HUES6 (cell line): ENCODE measurements at regions not wholly inside any gene's neighbourhood (a gene's known extent, or its start where the extent isn't known, plus 50 kb on each side); places are given as distances from the start of the nearest gene placed in this dataset.
"Not testable (repeated sequence)": the region's sequence is repeated elsewhere in the genome, so short reads cannot be mapped to it uniquely, and the experiment has no call there.

ENCODE experiments used
- H3K27ac ChIP-seq: 2 replicates; pipeline ENCODE4 v1.7.0; 2013; ENCODE audit warnings: low read depth, mild to moderate bottlenecking, low read length, inconsistent platforms
- H3K27me3 ChIP-seq: 2 replicates; pipeline ENCODE4 v1.6.1; 2013; ENCODE audit warnings: low read length; ENCODE audit not compliant: control insufficient read depth, insufficient read depth
- H3K36me3 ChIP-seq: 2 replicates; pipeline ENCODE4 v1.6.1; 2013; ENCODE audit warnings: low read length; ENCODE audit not compliant: control insufficient read depth, insufficient read depth
- H3K4me1 ChIP-seq: 2 replicates; pipeline ENCODE4 v1.6.1; 2013; ENCODE audit warnings: low read length; ENCODE audit not compliant: control insufficient read depth, insufficient read depth
- H3K4me3 ChIP-seq: 2 replicates; pipeline ENCODE4 v1.5.1; 2013; ENCODE audit warnings: low read depth, low read length
- H3K9ac ChIP-seq: one replicate; pipeline ENCODE4 v1.6.1; 2013; ENCODE audit warnings: mild to moderate bottlenecking, low read length
- H3K9me3 ChIP-seq: 2 replicates; pipeline ENCODE4 v1.6.1; 2013; ENCODE audit warnings: low read depth, low read length; ENCODE audit not compliant: control insufficient read depth, insufficient read depth

DNA sequence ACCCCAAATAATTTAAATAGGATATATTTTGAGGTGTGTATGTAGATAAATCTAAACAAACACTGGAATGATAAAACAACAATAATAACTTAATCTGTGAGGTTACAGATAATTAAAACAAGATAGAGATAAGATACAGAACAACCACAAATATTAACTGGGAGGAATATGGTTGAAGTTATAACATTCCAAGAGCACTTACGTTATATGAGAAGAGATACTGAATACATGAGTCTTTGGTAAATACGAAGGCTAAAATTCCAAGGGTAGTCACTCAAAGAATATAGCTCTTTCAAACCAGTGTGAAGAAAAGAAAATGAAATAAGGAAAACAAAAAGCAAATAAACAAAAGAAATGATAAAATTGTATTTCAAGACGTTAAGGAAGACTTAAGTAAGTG lies 76.0 kb upstream of the MYO3A start:
- Histone ChIP-seq H3K4me3 (no peak overlapping the region), H3K9me3 (no peaks in the 10 kb centered on the region), H3K36me3 (no peaks in the 10 kb centered on the region), H3K9ac (no peak overlapping the region), H3K27me3 (no peaks in the 10 kb centered on the region), H3K4me1 (no peaks in the 10 kb centered on the region), H3K27ac (no peak overlapping the region)

- H3K4me3 ChIP-seq, result no peak overlapping the region
- no peaks in the 10 kb centered on the region for H3K36me3 ChIP-seq
- no peak overlapping the region for H3K27ac ChIP-seq
- H3K4me1 ChIP-seq, result no peaks in the 10 kb centered on the region
- no peaks in the 10 kb centered on the region for H3K27me3 ChIP-seq
- peaks cover 16% of the 10 kb centered on the region for H3K9me3 ChIP-seq
- no peak overlapping the region for H3K9ac ChIP-seq
These were observed 68.8 kb upstream of the MYO3A start for GRCh38 chr10:25865267-25865666.

DNA sequence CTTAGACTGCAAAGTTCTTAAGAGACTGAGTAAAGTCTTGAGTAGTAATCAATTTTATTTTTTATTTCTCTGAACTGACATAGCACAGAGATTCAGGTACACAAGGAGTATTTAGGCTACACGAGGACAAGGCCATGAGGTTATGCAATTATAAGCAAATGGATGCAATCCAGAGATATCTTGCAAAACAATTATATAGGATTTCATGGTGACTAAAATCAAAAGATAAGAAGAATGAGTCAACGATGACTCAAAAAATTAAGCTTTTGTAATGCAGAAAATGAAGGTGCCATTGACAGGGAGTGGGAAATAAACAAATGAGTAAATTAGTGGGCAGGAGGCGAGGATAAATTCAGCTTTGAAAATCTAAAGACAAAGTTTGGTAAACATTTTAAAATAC lies 66.7 kb upstream of the MYO3A start:
- H3K27me3 ChIP-seq, result no peaks in the 10 kb centered on the region
- no peak overlapping the region for H3K9ac ChIP-seq
- no peak overlapping the region for H3K4me3 ChIP-seq
- H3K9me3 ChIP-seq, result peaks cover 24% of the 10 kb centered on the region
- H3K27ac ChIP-seq, result no peak overlapping the region
- H3K36me3 ChIP-seq, result no peaks in the 10 kb centered on the region
- no peaks in the 10 kb centered on the region for H3K4me1 ChIP-seq

- Histone ChIP-seq H3K36me3 (no peaks in the 10 kb centered on the region), H3K4me1 (no peaks in the 10 kb centered on the region), H3K27me3 (no peaks in the 10 kb centered on the region), H3K9me3 (peaks cover 19% of the 10 kb centered on the region; the same call in 1 of the 2 replicates), H3K9ac (no peak overlapping the region), H3K27ac (no peak overlapping the region), H3K4me3 (no peak overlapping the region)
These were observed 64.9 kb upstream of the MYO3A start for GRCh38 chr10:25869067-25869591.

- H3K4me1 ChIP-seq, result no peaks in the 10 kb centered on the region
- H3K36me3 ChIP-seq, result no peaks in the 10 kb centered on the region
- no peak overlapping the region for H3K4me3 ChIP-seq
- H3K27me3 ChIP-seq, result no peaks in the 10 kb centered on the region
- no peak overlapping the region for H3K9ac ChIP-seq
- no peak overlapping the region for H3K27ac ChIP-seq
- peaks cover 14% of the 10 kb centered on the region; the same call in 1 of the 2 replicates for H3K9me3 ChIP-seq
These were observed 64.4 kb upstream of the MYO3A start for GRCh38 chr10:25869609-25870008.

- H3K4me1 ChIP-seq, H3K9me3 ChIP-seq, H3K36me3 ChIP-seq, H3K4me3 ChIP-seq, H3K27ac ChIP-seq, H3K9ac ChIP-seq, H3K27me3 ChIP-seq: not testable (repeated sequence)
These were observed 59.6 kb upstream of the MYO3A start for GRCh38 chr10:25874402-25874801.

DNA sequence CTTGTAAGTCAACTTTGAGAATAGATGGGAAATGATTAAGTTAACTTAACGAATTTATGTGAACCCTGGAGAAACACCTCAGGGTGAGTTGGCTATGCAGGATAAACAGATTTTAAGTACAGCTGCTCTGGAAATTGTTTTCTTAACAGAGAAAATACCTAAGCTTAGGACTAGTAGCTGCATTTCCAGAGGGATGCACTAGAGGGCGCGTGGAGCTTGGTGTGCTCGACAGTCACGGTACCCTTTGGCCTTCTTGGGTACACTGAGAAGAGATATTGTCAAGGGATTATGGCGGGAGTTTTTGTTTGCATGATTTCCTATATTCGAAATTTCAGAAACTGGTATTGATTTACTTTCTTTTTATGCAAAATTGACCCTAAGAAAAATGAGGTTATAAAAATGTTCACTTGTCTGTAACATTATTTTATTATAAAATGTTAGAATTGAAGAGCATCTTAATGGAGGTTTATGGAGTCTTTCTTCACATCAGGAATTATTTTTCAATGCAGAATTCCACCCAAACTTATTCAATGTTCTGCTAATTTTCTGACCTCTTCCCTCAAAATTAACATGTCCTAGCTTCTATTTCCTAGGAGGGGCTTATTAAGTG lies 58.4 kb upstream of the MYO3A start:
- H3K9me3 ChIP-seq, result peaks cover 8% of the 10 kb centered on the region; the same call in 1 of the 2 replicates
- no peak overlapping the region for H3K9ac ChIP-seq
- H3K27me3 ChIP-seq, result no peaks in the 10 kb centered on the region
- H3K27ac ChIP-seq, result no peak overlapping the region
- H3K4me1 ChIP-seq, result peaks cover 4% of the 10 kb centered on the region; the same call in 1 of the 2 replicates
- H3K36me3 ChIP-seq, result no peaks in the 10 kb centered on the region
- no peak overlapping the region for H3K4me3 ChIP-seq

GRCh38 chr10:25877296-25877695 lies 56.7 kb upstream of the MYO3A start:
- Histone ChIP-seq H3K9ac (no peak overlapping the region), H3K4me1 (peaks cover 4% of the 10 kb centered on the region; the same call in 1 of the 2 replicates), H3K9me3 (no peaks in the 10 kb centered on the region), H3K27ac (no peak overlapping the region), H3K4me3 (no peak overlapping the region), H3K36me3 (no peaks in the 10 kb centered on the region), H3K27me3 (no peaks in the 10 kb centered on the region)
